AG04450 (cell line): ENCODE measurements at regions not wholly inside any gene's neighbourhood (a gene's known extent, or its start where the extent isn't known, plus 50 kb on each side); places are given as distances from the start of the nearest gene placed in this dataset. TPM values are rescaled to one million over a fixed set of nuclear protein-coding genes. Genes with fewer than 3 reads are reported as not detected.
"Not testable (repeated sequence)": the region's sequence is repeated elsewhere in the genome, so short reads cannot be mapped to it uniquely, and the experiment has no call there.

ENCODE experiments used
- CTCF ChIA-PET: fragments of 300-600, 350-600 bp; formaldehyde crosslinking; extraction: SDS; loops from one replicate; lab custom pipeline; 2022; ENCODE audit warnings: antibody characterized with exemption, inconsistent platforms; lab: Charles Lee
- POLR2A ChIA-PET: fragments of 350-600 bp; formaldehyde crosslinking; extraction: SDS; loops from one replicate; lab custom pipeline; 2021; ENCODE audit warnings: antibody characterized with exemption, inconsistent platforms; lab: Yijun Ruan, JAX
- DNase-seq: peaks from one replicate; pipeline ENCODE4 v3.0.0-alpha.2; 2011; ENCODE audit warnings: low read depth, low spot score
- H3K27ac ChIP-seq: one replicate; pipeline ENCODE4 v1.5.1; 2012; ENCODE audit warnings: low read depth, low read length, control low read depth
- H3K27me3 ChIP-seq: one replicate; pipeline ENCODE4 v1.6.0; 2012; ENCODE audit warnings: low read length; ENCODE audit not compliant: control insufficient read depth, insufficient read depth
- H3K4me3 ChIP-seq: 2 replicates; pipeline ENCODE4 v1.5.1; 2011; ENCODE audit warnings: mild to moderate bottlenecking, low read depth, low read length, control low read depth
- H3K9me3 ChIP-seq: 2 replicates; pipeline ENCODE4 v1.5.1; 2012; ENCODE audit warnings: low read length; ENCODE audit not compliant: control insufficient read depth, insufficient read depth
- small RNA-seq: library from RNA; depleted of rRNA; stranded (forward); fragments of <200 nt; gene quantifications from one replicate; pipeline ENCODE3, GENCODE V24; 2012; ENCODE audit warnings: low read depth; ENCODE audit not compliant: insufficient read length
- TF ChIP-seq, protein P1 (sequence below): IDR thresholded peaks from 2 replicates; pipeline ENCODE4 v1.5.1; 2011; ENCODE audit warnings: low read depth, low read length, control low read depth, inconsistent platforms

DNA sequence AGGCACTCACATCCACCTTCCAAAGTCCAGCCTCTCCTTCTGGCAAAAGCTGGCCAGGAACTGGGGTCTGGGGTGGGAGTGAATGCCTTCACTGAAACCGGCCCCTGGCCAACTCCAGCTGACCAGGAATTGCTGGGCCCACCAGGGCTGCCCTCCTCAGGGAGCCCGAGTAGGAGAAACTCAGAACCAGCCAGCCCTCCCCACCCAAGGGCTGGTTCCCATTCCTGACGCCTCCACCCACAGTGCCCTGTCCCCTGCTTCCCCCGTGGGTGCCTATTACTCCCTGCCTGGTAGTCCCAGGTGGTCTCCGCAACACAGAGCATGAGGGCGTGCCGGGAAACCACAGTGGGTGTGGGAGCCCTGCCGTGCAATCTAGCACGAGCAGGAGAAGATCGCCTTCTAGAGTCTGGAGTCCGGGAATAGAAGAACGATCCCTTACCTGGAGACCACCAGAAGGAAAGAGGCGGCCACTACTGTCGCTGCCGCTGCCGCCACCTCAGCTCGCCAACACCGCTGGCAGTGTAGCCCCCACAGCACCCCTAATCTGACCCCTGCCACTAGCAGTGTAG lies 178.8 kb downstream of the POTEB3 start:
- TF ChIP-seq, protein P1, sequence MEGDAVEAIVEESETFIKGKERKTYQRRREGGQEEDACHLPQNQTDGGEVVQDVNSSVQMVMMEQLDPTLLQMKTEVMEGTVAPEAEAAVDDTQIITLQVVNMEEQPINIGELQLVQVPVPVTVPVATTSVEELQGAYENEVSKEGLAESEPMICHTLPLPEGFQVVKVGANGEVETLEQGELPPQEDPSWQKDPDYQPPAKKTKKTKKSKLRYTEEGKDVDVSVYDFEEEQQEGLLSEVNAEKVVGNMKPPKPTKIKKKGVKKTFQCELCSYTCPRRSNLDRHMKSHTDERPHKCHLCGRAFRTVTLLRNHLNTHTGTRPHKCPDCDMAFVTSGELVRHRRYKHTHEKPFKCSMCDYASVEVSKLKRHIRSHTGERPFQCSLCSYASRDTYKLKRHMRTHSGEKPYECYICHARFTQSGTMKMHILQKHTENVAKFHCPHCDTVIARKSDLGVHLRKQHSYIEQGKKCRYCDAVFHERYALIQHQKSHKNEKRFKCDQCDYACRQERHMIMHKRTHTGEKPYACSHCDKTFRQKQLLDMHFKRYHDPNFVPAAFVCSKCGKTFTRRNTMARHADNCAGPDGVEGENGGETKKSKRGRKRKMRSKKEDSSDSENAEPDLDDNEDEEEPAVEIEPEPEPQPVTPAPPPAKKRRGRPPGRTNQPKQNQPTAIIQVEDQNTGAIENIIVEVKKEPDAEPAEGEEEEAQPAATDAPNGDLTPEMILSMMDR: no peak

DNA sequence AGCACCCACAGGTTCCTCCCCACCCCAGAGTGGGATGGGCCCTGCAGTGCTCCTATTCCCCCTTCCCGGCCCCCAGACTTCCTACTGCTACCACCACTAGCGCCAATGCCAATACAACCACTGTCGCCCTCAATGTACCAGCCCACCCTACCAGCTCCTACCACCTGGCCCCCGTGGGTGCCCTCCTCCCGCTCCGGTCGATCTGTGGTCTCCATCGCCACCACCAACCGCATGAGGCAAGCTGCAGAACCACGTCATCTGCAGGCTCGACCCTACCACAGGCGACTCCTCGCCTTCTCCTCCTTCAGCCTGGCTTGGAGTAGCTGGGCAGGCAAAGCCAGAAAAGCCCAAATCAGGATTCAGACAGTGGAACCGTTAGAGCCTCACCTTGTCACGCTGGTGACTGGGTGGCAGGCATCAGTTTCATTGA lies 179.3 kb downstream of the POTEB3 start:
- H3K27me3 ChIP-seq: no peaks in the 10 kb centered on the region
- peaks cover 22% of the 10 kb centered on the region for H3K9me3 ChIP-seq
- POLR2A ChIA-PET: no interaction called here
- no peak overlapping the region for H3K4me3 ChIP-seq
- H3K27ac ChIP-seq: no peak overlapping the region
- DNase-seq: no peak
- TF ChIP-seq, protein P1: no peak
- CTCF ChIA-PET: no interaction called here

More for the DNA sequence above, 178.8 kb downstream of the POTEB3 start:
- no peaks in the 10 kb centered on the region for H3K27me3 ChIP-seq
- DNase-seq: no peak
- peaks cover 22% of the 10 kb centered on the region for H3K9me3 ChIP-seq
- H3K4me3 ChIP-seq: no peak overlapping the region
- H3K27ac ChIP-seq: no peak overlapping the region
- ChIA-PET POLR2A (no interaction called here), CTCF (no interaction called here)

DNA sequence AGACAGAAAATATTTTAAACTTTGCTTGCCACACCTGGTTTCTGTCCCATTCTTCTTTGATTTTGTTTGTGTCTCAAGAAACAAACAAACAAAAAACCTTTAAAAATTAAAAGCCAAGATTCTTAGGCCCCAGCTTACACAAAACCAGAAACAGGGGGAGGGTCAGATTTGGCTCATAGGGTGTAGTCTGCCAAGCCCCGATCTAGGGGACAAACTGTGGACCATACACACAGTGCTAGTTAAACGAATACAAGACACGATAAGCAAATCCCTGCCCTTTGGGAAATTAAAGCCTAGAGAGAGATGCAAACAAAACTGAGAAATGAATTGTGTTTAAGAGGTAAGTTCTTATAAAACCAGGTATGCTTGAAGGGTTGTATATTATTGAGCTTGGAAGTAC lies 181.7 kb downstream of the POTEB3 start:
- CTCF ChIA-PET: not testable (repeated sequence)

DNA sequence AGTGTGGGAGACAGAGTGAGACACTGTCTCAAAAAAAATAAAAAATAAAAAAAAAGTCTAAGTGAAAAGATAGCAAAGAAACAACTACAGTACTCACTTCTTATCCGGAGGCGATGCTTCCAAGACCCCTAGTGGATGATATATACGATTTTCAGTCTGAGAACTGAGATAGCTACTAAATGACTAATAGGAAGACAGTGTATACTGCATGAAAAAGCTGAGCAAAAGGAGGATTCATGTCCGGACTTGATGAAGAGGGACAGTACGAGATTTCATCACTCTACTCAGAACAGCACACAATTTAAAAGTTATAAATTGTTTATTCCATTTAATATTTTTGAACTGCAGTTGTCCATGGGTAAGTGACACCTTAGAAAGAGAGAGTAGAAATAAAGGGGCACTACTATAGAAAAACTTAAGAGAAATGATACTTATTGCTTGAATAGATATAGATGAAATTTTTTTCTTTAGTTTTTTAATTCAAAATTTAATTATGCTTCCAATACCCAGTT lies 190.7 kb downstream of the POTEB3 start:
- H3K27ac ChIP-seq, H3K27me3 ChIP-seq, DNase-seq, CTCF ChIA-PET, H3K4me3 ChIP-seq, H3K9me3 ChIP-seq, POLR2A ChIA-PET: not testable (repeated sequence)

More for the DNA sequence above, 181.7 kb downstream of the POTEB3 start:
- H3K9me3 ChIP-seq: peaks cover 22% of the 10 kb centered on the region
- H3K27me3 ChIP-seq, POLR2A ChIA-PET, DNase-seq, H3K27ac ChIP-seq, H3K4me3 ChIP-seq: not testable (repeated sequence)

Small RNA genes in the stretch of these regions (small RNA-seq; reads per million reads assigned to genes)
- not detected for gene RNU6-1235P
